Endothelial cell of umbilical vein (primary cell): ENCODE measurements at regions not wholly inside any gene's neighbourhood (a gene's known extent, or its start where the extent isn't known, plus 50 kb on each side); places are given as distances from the start of the nearest gene placed in this dataset.

Source experiments
- BruUV-seq: library from RNA; stranded (reverse); fragments of 400-500 nt; replicated peaks from 2 replicates; lab custom pipeline; 2021; lab: Mats Ljungman, UMichigan
- CTCF ChIA-PET: fragments of 300-600, 350-600 bp; sonication (Branson Sonifier 250); formaldehyde crosslinking; loops from one replicate; lab custom pipeline; 2021; ENCODE audit warnings: antibody characterized with exemption, inconsistent platforms; lab: Charles Lee
- POLR2A ChIA-PET: fragments of 300-600, 350-600 bp; sonication (Branson Sonifier 250); formaldehyde crosslinking; loops from one replicate; lab custom pipeline; 2021; ENCODE audit warnings: antibody characterized with exemption, inconsistent platforms; lab: Charles Lee
- DNase-seq: peaks from one replicate; pipeline ENCODE4 v3.0.0-alpha.2; 2011; ENCODE audit warnings: low read depth, low spot score
- FAIRE-seq: peaks from 2 replicates; lab custom pipeline; 2011; peaks lifted over from hg19 to GRCh38; lab: Jason Lieb, UNC
- H2AFZ ChIP-seq: 2 replicates; pipeline ENCODE4 v1.6.0; 2012; ENCODE audit warnings: low read depth, low read length, control low read depth, inconsistent platforms
- H3K27ac ChIP-seq: 2 replicates; pipeline ENCODE4 v1.5.1; 2011; ENCODE audit warnings: low read depth, mild to moderate bottlenecking, control low read depth, low read length, moderate library complexity; ENCODE audit not compliant: insufficient read depth
- H3K27me3 ChIP-seq, 2 experiments: 2 replicates each; pipeline versions ENCODE4 v1.6.0 to v1.6.1; 2011; ENCODE audit warnings: low read length in 2 of 2, mixed read lengths in 1 of 2; ENCODE audit not compliant: control insufficient read depth in 2 of 2, insufficient read depth in 2 of 2
- H3K36me3 ChIP-seq, 2 experiments: 2 replicates in 1 of 2; 3 replicates in 1 of 2; pipeline ENCODE4 v1.5.1; 2011; ENCODE audit warnings: low read length in 2 of 2, mild to moderate bottlenecking in 1 of 2, moderate library complexity in 1 of 2; ENCODE audit not compliant: control insufficient read depth in 2 of 2, insufficient read depth in 2 of 2; ENCODE audit errors: extremely low read depth in 1 of 2
- H3K4me1 ChIP-seq: 3 replicates; pipeline ENCODE4 v1.5.1; 2011; ENCODE audit warnings: mild to moderate bottlenecking, low read length; ENCODE audit not compliant: control insufficient read depth, insufficient read depth; ENCODE audit errors: extremely low read depth
- H3K4me2 ChIP-seq: 2 replicates; pipeline ENCODE4 v1.6.1; 2011; ENCODE audit warnings: low read length, control low read depth, mixed read lengths; ENCODE audit not compliant: insufficient read depth
- H3K4me3 ChIP-seq, 3 experiments: fragments of 200-600 bp in 1 of 3; sonication (generic), shearing (Covaris generic) in 1 of 3; replicated peaks in 1 of 3; 2 replicates each; pipeline ENCODE4 v1.5.1; 2011 to 2016; ENCODE audit warnings: control low read depth in 3 of 3, low read length in 3 of 3, mild to moderate bottlenecking in 2 of 3, inconsistent platforms in 1 of 3, low read depth in 1 of 3, moderate library complexity in 1 of 3; ENCODE audit not compliant: insufficient read depth in 1 of 3
- H3K79me2 ChIP-seq: 2 replicates; pipeline ENCODE4 v1.6.0; 2012; ENCODE audit warnings: low read length, inconsistent platforms; ENCODE audit not compliant: control insufficient read depth, insufficient read depth
- H3K9ac ChIP-seq: replicated peaks from 2 replicates; pipeline ENCODE3; 2011; ENCODE audit warnings: low read length, control low read depth; ENCODE audit not compliant: insufficient read depth; ENCODE audit errors: extremely low read depth
- H3K9me1 ChIP-seq: replicated peaks from 3 replicates; pipeline ENCODE4 v1.6.0; 2011; ENCODE audit warnings: mild to moderate bottlenecking, low read length; ENCODE audit not compliant: control insufficient read depth, insufficient read depth; ENCODE audit errors: extremely low read depth
- H3K9me3 ChIP-seq: replicated peaks from 2 replicates; pipeline ENCODE4 v1.5.1; 2012; ENCODE audit warnings: low read length, inconsistent platforms; ENCODE audit not compliant: control insufficient read depth, insufficient read depth
- H4K20me1 ChIP-seq: replicated peaks from 2 replicates; pipeline ENCODE3; 2011; ENCODE audit warnings: mild to moderate bottlenecking, low read length; ENCODE audit not compliant: control insufficient read depth, insufficient read depth; ENCODE audit errors: extremely low read depth
- CTCF ChIP-seq, 2 donors: IDR thresholded peaks; 1 replicate in 1 of 2; 2 replicates in 1 of 2; pipeline ENCODE4 v1.5.1; 2011; ENCODE audit warnings: low read length in 2 of 2, mild to moderate bottlenecking in 2 of 2, moderate library complexity in 2 of 2, control low read depth in 1 of 2, inconsistent platforms in 1 of 2, low read depth in 1 of 2; ENCODE audit not compliant: insufficient read depth in 1 of 2; ENCODE audit errors: extremely low read depth in 1 of 2
- EZH2 ChIP-seq: IDR thresholded peaks from 2 replicates; pipeline ENCODE4 v1.6.1; 2012; ENCODE audit warnings: borderline replicate concordance, low read depth, mild to moderate bottlenecking, moderate library complexity, low read length, inconsistent platforms; ENCODE audit not compliant: severe bottlenecking
- FOS ChIP-seq: IDR thresholded peaks from 2 replicates; pipeline ENCODE4 v1.6.1; 2011; ENCODE audit warnings: mild to moderate bottlenecking, low read length, moderate library complexity, borderline replicate concordance; ENCODE audit not compliant: insufficient read depth
- GATA2 ChIP-seq: IDR thresholded peaks from 2 replicates; pipeline ENCODE4 v1.7.0; 2011; ENCODE audit warnings: low read depth, mild to moderate bottlenecking, moderate library complexity, mixed read lengths, low read length; ENCODE audit not compliant: insufficient read length, insufficient read depth
- JUN ChIP-seq: IDR thresholded peaks from 2 replicates; pipeline ENCODE4 v1.6.1; 2011; ENCODE audit warnings: borderline replicate concordance, low read depth; ENCODE audit not compliant: insufficient read length, insufficient read depth
- MAX ChIP-seq: IDR thresholded peaks from 2 replicates; pipeline ENCODE4 v1.6.1; 2011; ENCODE audit not compliant: insufficient read depth, insufficient read length
- MYC ChIP-seq: IDR thresholded peaks from one replicate; pipeline ENCODE4 v1.6.1; 2011; ENCODE audit warnings: mild to moderate bottlenecking, low read depth, low read length
- POLR2A ChIP-seq: IDR thresholded peaks from 2 replicates; pipeline ENCODE4 v1.6.1; 2012; ENCODE audit warnings: low read depth, mild to moderate bottlenecking, control low read depth, low read length
- POLR2AphosphoS5 ChIP-seq: IDR thresholded peaks from 2 replicates; pipeline ENCODE4 v1.6.1; 2012; ENCODE audit warnings: low read depth, mild to moderate bottlenecking, control low read depth, low read length, moderate library complexity; ENCODE audit not compliant: insufficient read depth
- dilution Hi-C: fragments of 300-500 bp; cut with MboI; formaldehyde crosslinking; loops from one replicate; pipeline ENCODE4 v1.15.0; 2019; ENCODE audit warnings: low sequenced_read_pairs; ENCODE audit not compliant: extremely low pct_ligation_motif_present
- intact Hi-C: fragments of 100-400 bp; cut with micrococcal nuclease; formaldehyde crosslinking; loops from one replicate; pipeline ENCODE4 v1.10.0; 2022

GRCh38 chr14:65946494-65946893 is 534.0 kb downstream of the FUT8 start:
- Histone ChIP-seq H3K9ac (no peak overlapping the region), H3K4me1 (no peaks in the 10 kb centered on the region), H3K36me3 (no peaks in the 10 kb centered on the region), H3K4me3 (no peak overlapping the region), H3K79me2 (no peaks in the 10 kb centered on the region), H3K27me3 (no peaks in the 10 kb centered on the region), H3K9me3 (no peaks in the 10 kb centered on the region), H3K27ac (no peak overlapping the region), H3K9me1 (no peaks in the 10 kb centered on the region), H3K4me2 (no peak overlapping the region), H2AFZ (no peak overlapping the region), H4K20me1 (no peaks in the 10 kb centered on the region)
- TF ChIP-seq CTCF (IDR thresholded peaks at IDR 0.05; ENCODE audit: extremely low read depth in 1 of 2, insufficient read depth in 1 of 2, low read depth in 1 of 2, low read length in 2 of 2) = no peak
- TF ChIP-seq MYC = no peak
- no peak for TF ChIP-seq POLR2AphosphoS5
- TF ChIP-seq FOS = no peak
- TF ChIP-seq JUN = no peak
- TF ChIP-seq EZH2 = no peak
- TF ChIP-seq MAX = no peak
- no peak for TF ChIP-seq POLR2A
- no peak for TF ChIP-seq GATA2
- DNase-seq = no peak
- ChIA-PET CTCF (no interaction called here), POLR2A (no interaction called here)
- FAIRE-seq = no peak
- intact Hi-C loops (no loop called here), dilution Hi-C loops (no loop called here)
- no TSS peak for BruUV-seq
